Retinal pigment epithelial cell (primary cell): ENCODE measurements at regions not wholly inside any gene's neighbourhood (a gene's known extent, or its start where the extent isn't known, plus 50 kb on each side); places are given as distances from the start of the nearest gene placed in this dataset.

ENCODE experiments used
- DNase-seq: peaks from one replicate; pipeline ENCODE4 v3.0.0-alpha.2; 2010; ENCODE audit warnings: low read depth
- H3K4me3 ChIP-seq: 2 replicates; pipeline ENCODE4 v1.5.1; 2011; ENCODE audit warnings: mild to moderate bottlenecking, low read length, control low read depth, moderate library complexity
- CTCF ChIP-seq: conservative IDR thresholded peaks from 2 replicates; pipeline ENCODE4 v1.5.1; 2011; ENCODE audit warnings: low read depth, low read length, control low read depth, inconsistent platforms

DNA sequence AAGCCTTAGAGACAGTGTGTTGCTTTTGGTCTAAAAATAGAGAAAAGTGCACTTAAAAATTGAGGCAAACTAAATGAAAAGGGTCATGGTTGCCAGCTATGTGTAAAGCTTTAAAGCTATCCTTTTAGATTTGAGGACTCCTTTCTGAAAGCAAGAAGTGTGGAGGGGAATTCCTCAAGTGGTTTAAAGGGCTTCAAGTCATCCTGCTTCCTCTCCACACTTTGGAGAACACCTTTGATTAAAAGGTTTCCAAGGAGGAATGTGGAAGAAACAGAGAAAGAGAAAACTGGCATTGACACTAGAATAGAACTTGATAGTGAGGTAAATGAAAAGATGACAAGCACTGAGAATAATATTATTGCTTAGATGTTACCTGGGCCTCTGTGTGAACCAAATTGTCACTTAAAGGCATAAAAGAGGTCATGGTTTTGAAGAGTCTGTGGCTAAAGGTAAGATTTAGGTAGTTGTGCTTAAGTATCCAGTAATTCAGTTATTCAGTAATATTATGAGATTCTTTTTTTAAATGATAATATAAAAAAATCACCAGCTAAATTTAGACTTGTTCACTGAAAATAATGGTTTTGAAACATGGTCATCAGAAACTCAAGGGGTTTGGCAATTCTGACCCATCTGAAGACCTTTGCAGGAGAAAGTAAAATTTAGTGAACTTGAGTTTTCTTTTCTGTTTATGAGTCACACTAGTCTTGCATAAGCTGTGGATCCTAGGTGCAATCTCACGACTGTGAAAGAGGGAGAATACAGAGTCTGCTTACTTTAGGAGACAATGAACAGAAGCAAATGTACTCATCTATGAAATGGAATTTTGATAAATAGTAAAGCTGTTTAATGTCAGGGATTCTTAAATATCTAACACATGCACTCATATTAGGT, 466.0 kb downstream of the KIF20B start:
- no peak overlapping the region for H3K4me3 ChIP-seq
- no peak for DNase-seq
- TF ChIP-seq CTCF: no peak

- TF ChIP-seq CTCF: no peak
- H3K4me3 ChIP-seq: no peak overlapping the region
- no peak for DNase-seq
Measured at GRCh38 chr10:90168244-90168643, 466.9 kb downstream of the KIF20B start.

- TF ChIP-seq CTCF: no peak
- H3K4me3 ChIP-seq: no peak overlapping the region
- DNase-seq: no peak
Measured at GRCh38 chr10:90171014-90171722, 469.8 kb downstream of the KIF20B start.

- no peak for DNase-seq
- no peak overlapping the region for H3K4me3 ChIP-seq
- TF ChIP-seq CTCF: no peak
Measured at GRCh38 chr10:90174531-90174930, 473.1 kb downstream of the KIF20B start.

DNA sequence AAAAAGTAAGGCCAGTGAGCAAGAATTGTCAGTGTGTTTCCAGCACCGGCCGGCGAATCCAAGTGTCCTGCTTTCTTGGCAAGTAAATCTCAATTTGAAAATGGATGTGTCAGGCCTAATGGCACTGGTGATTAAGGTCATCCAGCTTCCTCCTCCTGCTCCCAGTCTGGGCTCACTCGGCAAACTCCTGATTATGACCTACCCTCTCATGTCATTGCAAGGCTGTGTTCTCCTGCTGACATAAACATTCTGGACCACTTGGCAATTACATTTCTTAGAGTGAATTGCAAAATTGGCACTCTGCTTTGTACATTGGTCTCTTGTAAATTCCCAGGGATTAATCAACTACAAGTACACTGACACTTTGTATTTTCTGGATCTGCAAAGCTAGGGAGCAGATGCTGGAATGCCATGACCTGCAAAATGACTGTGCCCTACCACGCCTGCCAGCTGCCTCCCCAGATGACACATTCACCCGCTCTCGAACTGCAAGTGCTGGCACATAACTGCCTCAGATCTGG, 473.8 kb downstream of the KIF20B start:
- no peak for TF ChIP-seq CTCF
- peak; percentile 92 for DNase-seq
- no peak overlapping the region for H3K4me3 ChIP-seq

GRCh38 chr10:90179696-90180407, 478.5 kb downstream of the KIF20B start:
- TF ChIP-seq CTCF: no peak
- DNase-seq: peak; percentile 100

More at GRCh38 chr10:90179696-90180407, 478.5 kb downstream of the KIF20B start:
- H3K4me3 ChIP-seq: no peak overlapping the region
